ENCODE measurements at regions not wholly inside any gene's neighbourhood (a gene's known extent, or its start where the extent isn't known, plus 50 kb on each side); places are given as distances from the start of the nearest gene placed in this dataset.

GRCh38 chr9:1115370-1115769 lies 65.2 kb downstream of the DMRT2 start:
- no peak overlapping the region for H3K27ac Mint-ChIP-seq
- intact Hi-C loops (cut with micrococcal nuclease) = no loop called here
- H3K4me3 ChIP-seq (replicated peaks in 1 of 3; ENCODE audit: low read depth in 2 of 3, low read length in 3 of 3) = no peak overlapping the region
- H3K79me2 ChIP-seq (ENCODE audit: insufficient read depth, low read length) = no peaks in the 10 kb centered on the region
- peaks cover 0 to 5% of the 10 kb centered on the region in 2 donors for H3K9me3 ChIP-seq (replicated peaks in 1 of 2; ENCODE audit: control insufficient read depth in 1 of 2, insufficient read depth in 1 of 2, low read length in 2 of 2)
- no peaks in the 10 kb centered on the region for H3K4me1 ChIP-seq (ENCODE audit: control insufficient read depth in 1 of 2, insufficient read depth in 2 of 2, low read length in 2 of 2)
- H3K27ac ChIP-seq (ENCODE audit: low read depth in 1 of 2, low read length in 2 of 2) = no peak overlapping the region
- peaks cover 0 to 6% (median 2%) of the 10 kb centered on the region in 3 donors for H3K27me3 Mint-ChIP-seq (ENCODE audit: low read depth in 3 of 3)
- H4K20me1 ChIP-seq (ENCODE audit: insufficient read depth, low read length) = no peaks in the 10 kb centered on the region
- no peaks in the 10 kb centered on the region for H3K27me3 ChIP-seq (ENCODE audit: control insufficient read depth in 2 of 2, insufficient read depth in 2 of 2, low read length in 2 of 2)
- no peak overlapping the region for H3K4me2 ChIP-seq (replicated peaks; ENCODE audit: extremely low read depth, low read length, poor library complexity, severe bottlenecking)
- no peaks in the 10 kb centered on the region for H3K4me1 Mint-ChIP-seq
- H3K4me3 Mint-ChIP-seq = no peak overlapping the region
- peaks cover 0 to 10% (median 3%) of the 10 kb centered on the region in 7 donors for H3K9me3 Mint-ChIP-seq
- no peak overlapping the region for H2AFZ ChIP-seq (ENCODE audit: insufficient read depth, low read depth, low read length, poor library complexity, severe bottlenecking)
- H3K9ac ChIP-seq (ENCODE audit: insufficient read depth, low read length, poor library complexity, severe bottlenecking) = no peak overlapping the region
- no peak for TF ChIP-seq CTCF (IDR thresholded peaks at IDR 0.05)
- WGBS (ENCODE audit: insufficient coverage) = no CpG with 5 or more reads among the region's 3 CpGs
- H3K36me3 Mint-ChIP-seq = no peaks in the 10 kb centered on the region
- DNase-seq = no peak
- H3K36me3 ChIP-seq (replicated peaks in 1 of 2; ENCODE audit: control insufficient read depth in 1 of 2, insufficient read depth in 2 of 2, low read length in 2 of 2) = no peaks in the 10 kb centered on the region

- Mint-ChIP-seq H3K4me3 (no peak overlapping the region), H3K4me1 (no peaks in the 10 kb centered on the region), H3K27ac (no peak overlapping the region), H3K9me3 (peaks cover 0 to 7% (median 1%) of the 10 kb centered on the region in 7 donors), H3K36me3 (no peaks in the 10 kb centered on the region), H3K27me3 (ENCODE audit: low read depth in 3 of 3) (peaks cover 0 to 4% (median 2%) of the 10 kb centered on the region in 3 donors)
- no peaks in the 10 kb centered on the region for H3K27me3 ChIP-seq (ENCODE audit: control insufficient read depth in 2 of 2, insufficient read depth in 2 of 2, low read length in 2 of 2)
- peaks cover 0 to 5% of the 10 kb centered on the region in 2 donors for H3K9me3 ChIP-seq (replicated peaks in 1 of 2; ENCODE audit: control insufficient read depth in 1 of 2, insufficient read depth in 1 of 2, low read length in 2 of 2)
- H3K4me2 ChIP-seq (replicated peaks; ENCODE audit: extremely low read depth, low read length, poor library complexity, severe bottlenecking) = no peak overlapping the region
- H3K79me2 ChIP-seq (ENCODE audit: insufficient read depth, low read length) = no peaks in the 10 kb centered on the region
- intact Hi-C loops (cut with micrococcal nuclease) = no loop called here
- no peak overlapping the region for H3K9ac ChIP-seq (ENCODE audit: insufficient read depth, low read length, poor library complexity, severe bottlenecking)
- no peaks in the 10 kb centered on the region for H3K36me3 ChIP-seq (replicated peaks in 1 of 2; ENCODE audit: control insufficient read depth in 1 of 2, insufficient read depth in 2 of 2, low read length in 2 of 2)
- no peak for DNase-seq
- no peaks in the 10 kb centered on the region for H4K20me1 ChIP-seq (ENCODE audit: insufficient read depth, low read length)
- H3K4me3 ChIP-seq (replicated peaks in 1 of 3; ENCODE audit: low read depth in 2 of 3, low read length in 3 of 3) = no peak overlapping the region
- H3K27ac ChIP-seq (ENCODE audit: low read depth in 1 of 2, low read length in 2 of 2) = no peak overlapping the region
- no peak overlapping the region for H2AFZ ChIP-seq (ENCODE audit: insufficient read depth, low read depth, low read length, poor library complexity, severe bottlenecking)
- WGBS (ENCODE audit: insufficient coverage) = no CpG with 5 or more reads among the region's 1 CpG
- TF ChIP-seq CTCF (IDR thresholded peaks at IDR 0.05) = no peak
- no peaks in the 10 kb centered on the region for H3K4me1 ChIP-seq (ENCODE audit: control insufficient read depth in 1 of 2, insufficient read depth in 2 of 2, low read length in 2 of 2)
Observed at GRCh38 chr9:1117439-1117838, 67.3 kb downstream of the DMRT2 start.

All from CD14-positive monocyte (primary cell).